Bone marrow (tissue), 2 donors: ENCODE measurements at regions not wholly inside any gene's neighbourhood (a gene's known extent, or its start where the extent isn't known, plus 50 kb on each side); places are given as distances from the start of the nearest gene placed in this dataset.
"Not testable (repeated sequence)": the region's sequence is repeated elsewhere in the genome, so short reads cannot be mapped to it uniquely, and the experiment has no call there.

Experiments
- DNase-seq, 2 donors: peaks; one replicate each; lab custom pipeline; 2025; lab: John Stamatoyannopoulos, UW

DNA sequence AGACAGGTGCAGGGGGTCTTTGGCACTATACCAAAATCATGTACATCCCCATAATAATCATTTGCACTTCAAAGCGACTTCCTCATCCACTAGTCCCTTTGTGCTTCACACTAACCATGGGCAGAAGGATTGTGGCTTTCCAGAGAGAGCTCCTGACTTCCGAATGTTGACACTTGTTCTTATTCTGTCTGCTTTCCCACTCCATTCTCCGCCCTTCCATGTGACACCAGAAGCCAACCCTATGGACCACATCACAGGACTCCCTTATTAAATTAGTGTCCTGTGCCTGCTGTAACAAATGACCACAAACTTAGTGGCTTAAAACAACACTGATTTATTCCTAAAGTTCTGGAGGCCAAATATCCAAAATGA lies 91.6 kb downstream of the CMC2 start:
- no peak for DNase-seq

DNA sequence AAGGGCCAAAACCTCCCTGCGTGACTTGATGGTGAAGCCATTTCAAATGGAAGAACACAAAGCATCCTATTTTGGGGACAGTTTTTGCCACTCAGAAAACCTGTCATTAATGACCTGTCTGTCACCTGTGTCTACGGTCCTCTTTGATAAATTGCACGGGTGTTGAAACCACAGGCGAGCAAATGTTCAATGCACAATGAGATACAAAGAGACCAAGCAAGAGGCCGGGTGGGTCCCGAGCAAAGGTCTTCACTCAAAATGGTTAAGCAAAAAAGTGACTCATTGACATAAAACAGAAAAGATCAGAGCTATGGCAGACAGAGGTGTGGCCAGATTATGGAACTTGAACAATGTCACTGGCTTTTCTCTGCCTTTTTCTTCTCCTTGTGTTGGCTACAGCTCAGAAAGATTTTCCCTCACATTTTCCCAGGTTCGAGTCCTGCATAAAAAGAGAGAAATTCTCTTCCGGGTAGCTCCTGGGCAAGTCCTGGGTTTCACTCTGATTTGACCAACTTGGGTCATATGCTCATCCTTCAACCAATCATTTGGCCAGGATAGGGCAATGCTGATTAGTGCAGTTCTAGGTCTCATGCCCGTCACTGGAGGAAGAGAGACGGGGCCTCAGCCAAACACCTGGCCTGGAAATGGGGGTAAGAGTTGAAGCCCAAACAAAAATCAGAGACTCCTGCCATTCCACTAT lies 92.2 kb downstream of the CMC2 start:
- DNase-seq, result no peak

DNA sequence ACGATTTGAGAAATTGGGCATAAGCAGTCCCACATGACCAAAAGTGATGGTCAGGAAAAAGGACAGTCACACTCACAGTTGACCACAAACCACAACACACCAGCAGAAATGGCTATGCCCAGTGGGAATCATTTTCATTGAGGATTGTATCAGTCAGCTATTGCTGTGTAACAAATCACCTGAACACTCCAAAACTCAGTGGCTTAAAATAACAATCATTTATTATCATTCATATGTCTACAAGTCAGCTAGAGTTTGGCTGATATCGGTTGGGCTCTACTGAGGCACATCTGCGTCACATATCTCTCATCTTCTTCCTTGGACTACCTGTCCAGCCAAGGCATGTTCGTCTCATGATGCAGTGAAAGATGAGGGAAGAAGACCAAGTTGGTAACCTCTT lies 93.3 kb downstream of the CMC2 start:
- no peak for DNase-seq

DNA sequence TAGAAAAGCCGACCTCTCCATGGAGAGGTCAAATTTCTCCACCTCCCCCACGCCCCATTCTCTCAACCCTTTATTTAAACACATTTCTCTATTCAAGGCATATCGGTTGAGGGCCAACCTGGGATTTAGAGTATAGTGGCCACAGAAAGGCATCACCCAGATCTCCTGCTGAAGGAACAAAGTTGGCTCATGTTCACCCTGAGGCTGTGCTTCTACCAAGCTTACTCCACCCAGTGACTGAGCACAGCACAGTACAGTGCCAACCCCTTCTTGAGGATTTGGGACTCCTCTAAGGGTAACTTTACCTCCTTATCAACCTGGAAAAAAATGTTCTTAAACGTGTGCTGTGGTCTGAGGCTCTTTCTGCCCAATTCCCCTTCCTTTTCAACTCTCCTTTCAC lies 94.0 kb downstream of the CMC2 start:
- no peak for DNase-seq

DNA sequence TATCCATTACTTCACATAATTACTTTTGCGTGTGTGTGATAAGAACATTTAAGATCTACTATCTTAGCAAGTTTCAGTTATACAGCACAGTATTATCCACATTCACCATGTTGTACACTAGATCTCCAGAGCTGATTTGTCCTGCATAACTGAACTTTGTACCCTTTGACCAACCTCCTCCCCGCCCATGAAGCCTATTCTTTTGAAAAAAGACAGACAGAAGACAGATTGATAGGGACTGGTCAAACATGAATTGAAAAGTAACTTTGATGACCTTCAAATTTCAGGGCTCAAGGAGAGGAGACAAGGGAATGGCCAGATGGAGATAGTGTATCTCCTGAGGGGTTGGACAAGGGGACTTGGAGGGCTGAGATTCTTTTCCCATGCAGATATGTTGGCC lies 96.3 kb downstream of the CMC2 start:
- DNase-seq, result no peak

DNA sequence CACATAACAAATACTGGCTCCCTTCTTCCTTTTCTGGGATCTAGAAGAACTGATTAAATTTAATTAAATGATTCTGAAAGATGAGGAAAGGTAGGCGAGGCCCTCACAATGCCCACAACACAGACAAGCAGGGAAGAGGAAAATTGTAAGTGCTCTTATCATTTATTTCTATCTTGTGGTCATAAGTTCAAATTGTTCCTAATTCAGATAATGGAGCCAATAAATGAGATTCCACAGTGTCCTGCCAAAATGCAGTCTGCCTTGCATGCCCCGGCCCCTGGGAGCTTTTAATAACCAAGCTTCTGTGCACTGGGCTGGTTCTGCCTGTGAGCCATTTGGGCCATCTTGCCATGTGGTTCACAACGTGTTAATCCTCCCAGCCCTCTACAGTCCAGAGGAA lies 97.0 kb downstream of the CMC2 start:
- DNase-seq, result no peak

DNA sequence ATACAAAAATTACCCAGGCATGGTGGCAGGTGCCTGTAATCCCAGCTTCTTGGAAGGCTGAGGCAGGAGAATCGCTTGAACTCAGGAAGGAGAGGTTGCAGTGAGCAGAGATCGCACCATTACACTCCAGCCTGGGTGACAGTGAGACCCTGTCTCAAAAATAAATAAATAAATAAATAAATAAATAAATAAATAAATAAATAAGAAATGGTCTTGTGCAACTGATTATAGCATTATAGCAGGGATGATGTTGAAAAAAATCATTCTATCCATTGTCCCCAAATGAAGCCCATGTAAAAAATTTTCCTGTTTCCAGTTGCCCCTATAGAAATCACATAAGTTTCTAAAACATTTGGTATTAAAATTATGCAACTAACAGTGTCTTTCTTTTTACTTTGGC lies 100.5 kb downstream of the CMC2 start:
- DNase-seq, result not testable (repeated sequence)

DNA sequence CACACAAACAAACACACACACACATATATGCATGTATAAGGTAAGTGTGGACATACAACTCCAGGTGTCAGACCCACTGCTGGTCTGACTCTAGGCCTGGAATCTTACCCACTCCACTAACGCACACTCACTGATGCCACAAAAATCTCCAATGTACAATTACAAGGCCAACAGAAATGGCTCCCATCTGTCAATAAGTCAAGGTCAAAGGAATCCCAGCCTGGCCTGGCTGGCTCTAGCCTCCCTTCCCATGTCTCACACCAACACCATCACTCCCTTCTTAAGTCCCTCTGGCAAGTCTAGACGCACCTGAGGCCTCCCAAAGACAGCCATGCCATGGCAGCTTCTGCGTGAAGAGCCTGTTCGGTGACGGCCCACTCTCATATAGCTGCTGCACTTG lies 99.2 kb upstream of the CDYL2 start:
- no peak for DNase-seq

DNA sequence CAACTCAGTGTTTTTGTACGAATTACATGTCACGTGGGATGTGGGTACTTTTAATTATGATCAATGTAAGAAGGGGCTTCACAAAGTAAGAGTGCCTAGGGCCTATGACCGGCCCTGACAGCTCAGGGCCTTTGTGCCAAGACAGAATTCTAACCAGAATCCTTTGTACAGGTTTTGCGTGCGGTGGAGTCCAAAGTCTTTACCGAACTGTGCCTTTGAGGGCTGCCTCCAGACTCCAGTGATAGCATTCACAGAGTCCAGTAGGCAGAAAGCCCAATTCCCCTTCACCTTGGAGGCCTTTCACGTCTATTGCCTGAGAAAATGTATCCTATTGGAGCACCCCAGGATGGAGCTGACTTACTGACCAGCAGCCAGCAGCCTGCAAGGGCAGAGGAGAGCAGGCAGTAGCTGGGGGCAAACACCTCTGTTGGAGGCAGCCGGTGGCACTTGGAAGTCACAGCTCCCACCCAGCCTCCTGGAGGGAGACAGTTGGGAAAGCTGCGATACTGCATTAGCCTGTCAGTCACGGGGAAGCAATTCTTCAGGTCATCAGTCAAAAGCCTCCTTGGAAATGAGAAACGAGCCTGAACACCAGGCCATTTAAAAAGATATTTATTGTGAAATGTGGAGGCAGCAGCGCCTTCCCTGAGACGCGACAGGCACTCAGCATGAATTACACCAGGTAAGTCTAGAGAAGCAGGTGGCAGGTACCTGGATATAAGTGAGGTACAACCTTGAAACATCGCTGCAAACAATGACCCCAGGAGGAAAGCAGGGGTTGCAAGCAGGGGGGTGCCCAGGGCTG lies 98.1 kb upstream of the CDYL2 start:
- no peak for DNase-seq

DNA sequence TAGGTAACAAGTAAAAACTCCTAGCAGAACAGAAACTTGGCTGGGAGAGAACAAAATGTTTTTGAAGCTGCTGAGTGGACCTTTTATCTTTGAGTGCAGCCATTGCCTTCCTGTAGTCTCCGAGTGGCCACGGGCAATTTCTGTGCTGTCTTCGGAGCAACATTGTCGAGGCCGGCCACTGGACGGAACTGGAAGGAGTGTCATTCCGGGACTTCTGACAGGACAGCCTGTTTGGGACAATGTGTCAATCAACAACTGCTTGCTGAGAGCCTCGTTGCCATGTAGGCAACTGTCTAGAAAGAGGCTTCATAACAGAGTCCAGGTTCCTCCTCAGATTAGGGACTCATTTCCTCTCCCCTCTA lies 96.2 kb upstream of the CDYL2 start:
- DNase-seq, result no peak

DNA sequence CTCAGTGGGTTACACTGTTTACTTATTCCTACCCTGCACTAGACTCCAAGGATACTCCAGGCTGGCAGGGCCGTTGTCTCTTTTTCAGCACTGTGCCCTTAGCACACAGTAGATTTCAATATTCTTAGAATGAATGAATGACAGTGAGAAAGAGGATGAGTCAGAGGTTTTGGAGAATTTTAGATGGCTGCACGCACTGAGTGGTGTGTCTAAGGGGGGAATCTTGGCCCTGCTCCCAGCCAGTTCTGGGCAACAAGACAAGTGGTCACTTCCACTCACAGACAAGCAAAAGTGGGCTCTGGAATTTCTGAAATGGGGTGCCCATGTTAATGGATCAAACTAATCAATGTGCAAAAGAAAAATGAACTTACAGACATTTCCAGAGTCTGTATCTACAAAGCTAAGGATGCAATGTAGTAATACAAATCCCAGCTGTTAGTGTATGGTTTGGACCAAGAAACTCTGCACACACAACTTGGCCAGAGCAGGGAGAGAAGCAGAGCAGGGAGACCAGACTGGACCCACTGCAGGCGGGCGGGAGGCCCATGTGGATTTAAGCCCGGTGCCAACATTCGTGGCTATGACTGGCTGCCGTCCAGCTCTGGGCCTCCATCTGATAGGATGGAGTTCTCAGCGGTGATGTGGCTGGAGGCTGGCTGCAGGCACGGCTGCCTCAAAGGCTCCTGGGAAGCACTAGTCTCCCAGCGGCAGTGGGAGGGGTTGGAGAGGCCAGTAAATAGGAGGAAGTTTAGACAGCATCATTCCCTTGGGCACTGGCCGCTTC lies 95.6 kb upstream of the CDYL2 start:
- no peak for DNase-seq

DNA sequence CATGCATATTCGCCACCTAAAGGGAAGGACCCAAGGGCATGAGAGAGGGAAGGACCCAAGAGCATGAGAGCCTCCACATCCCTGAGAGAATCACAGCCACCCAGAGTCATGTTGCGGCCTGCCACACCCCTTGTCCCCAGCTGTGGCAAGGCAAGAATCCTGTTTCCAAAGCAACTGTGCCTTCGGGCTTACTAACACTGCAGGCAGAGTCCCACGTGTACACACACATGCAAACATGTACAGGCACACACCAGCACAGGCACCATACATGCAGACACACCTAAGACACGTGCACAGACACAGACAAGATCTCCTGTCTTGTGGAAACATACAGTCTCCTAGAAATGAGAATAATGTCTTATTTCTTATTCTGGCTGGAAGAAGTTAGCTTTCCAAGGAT lies 92.4 kb upstream of the CDYL2 start:
- DNase-seq, result no peak

DNA sequence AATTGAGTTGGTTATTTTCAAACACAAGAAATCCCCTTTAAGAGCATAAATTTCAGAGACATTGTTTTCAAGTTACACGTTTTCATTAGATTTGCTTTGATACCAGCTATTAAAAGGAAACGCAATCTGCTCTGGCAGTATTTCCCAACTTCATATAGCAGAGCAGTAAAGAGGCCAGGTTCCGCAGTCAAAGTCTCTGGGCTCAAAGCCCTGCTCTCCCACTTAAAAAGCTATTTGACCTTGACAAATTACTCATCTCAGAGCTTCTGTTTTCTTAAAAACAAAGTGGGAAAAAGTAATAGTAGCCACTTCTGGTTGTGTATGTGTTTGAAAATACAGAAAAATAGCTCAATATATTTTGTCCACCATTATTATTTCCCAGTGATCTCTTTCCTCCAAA lies 89.7 kb upstream of the CDYL2 start:
- no peak for DNase-seq

DNA sequence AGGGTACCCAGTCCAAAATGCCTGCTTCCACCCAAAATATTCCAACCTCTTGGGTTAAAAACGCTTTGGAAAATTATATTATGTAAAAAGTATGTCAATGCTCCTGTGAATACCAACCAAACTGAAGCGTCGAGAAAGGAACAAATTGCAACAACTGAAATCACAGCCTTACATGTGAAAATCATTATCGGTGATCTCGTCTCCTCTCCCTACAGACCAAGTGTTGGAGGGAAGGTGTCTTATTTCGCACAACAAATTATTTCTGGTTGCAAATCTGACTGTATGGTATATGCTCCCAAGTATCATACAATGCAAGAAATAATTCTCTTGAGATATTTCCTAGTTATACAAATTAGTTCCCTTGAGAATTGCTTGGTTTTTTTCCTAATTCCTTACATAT lies 89.3 kb upstream of the CDYL2 start:
- DNase-seq, result no peak

DNA sequence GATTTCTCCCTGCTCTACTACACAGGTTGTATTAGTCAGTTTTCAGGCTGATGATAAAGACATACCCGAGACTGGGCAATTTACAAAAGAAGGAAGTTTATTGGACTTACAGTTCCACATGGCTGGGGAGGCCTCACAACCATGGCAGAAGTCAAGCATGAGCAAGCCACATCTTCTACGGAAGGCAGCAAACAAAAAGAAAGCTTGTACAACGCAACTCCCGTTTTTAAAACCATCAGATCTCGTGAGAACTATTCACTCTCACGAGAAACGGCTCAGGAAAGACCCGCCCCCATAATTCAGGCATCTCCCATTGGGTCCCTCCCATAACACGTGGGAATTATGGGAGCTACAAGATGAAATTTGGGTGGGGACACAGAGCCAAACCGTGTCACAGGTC lies 88.0 kb upstream of the CDYL2 start:
- not testable (repeated sequence) for DNase-seq

DNA sequence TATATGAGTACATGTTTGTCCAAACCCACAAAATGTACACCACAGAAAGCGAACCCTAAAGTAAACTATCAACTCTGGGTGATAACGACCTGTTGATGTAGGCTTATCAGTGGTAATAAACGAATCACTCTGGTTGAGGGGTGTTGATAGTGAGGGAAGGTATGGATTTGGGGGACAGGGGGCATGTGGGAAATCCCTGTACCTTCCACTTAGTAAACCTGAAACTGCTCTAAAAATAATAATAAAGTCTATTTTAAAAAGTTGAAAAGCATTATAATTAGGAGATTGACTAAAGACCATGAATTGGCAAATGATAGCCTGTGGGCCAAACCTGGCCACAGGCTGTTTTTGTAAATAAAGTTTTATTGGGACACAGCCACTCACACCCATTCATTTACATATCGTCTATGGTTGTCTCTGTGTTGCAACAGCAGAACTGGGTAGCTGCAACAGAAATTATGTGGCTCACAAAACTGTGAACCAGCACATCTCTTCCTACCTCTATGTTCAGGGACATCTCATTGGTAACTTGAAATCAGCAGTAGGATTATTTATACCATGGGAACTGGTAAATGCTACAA lies 85.5 kb upstream of the CDYL2 start:
- DNase-seq, result no peak

DNA sequence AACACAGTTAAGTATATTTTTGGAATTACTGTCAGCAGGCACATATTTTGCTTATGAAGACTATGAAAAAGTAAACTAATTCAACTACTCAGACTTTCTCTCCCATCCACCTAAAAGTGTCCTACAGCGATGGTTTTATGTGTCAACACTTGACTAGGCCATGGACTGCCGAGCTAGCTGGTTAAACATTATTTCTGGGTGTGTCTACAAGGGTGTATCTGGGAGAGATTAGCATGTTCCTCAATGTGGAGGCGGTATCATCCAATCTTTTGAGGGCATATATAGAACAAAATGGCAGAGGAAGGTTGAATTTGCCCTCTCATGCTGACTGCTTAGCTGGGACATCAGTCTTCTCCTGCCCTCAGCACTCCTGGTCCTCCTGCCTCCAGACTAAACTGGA lies 82.7 kb upstream of the CDYL2 start:
- no peak for DNase-seq

DNA sequence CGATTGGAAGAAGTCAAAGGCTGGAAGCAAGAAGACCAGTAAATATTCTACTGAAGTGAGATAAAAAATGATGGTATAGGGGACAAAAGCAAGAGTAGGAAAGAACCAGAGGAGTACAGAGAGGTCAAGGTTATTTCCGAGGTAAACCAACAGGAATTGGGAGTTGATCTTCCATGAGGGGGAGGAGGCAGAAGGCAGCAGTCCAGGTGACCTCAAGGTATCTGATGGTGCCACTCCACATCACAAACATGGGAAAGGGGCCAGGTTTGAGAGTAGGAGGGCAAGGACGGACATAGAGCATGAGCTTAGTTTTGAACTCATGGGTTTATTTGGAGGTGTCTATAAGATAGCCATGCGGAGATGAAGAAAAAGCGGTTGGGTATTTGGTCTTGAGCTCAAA lies 79.4 kb upstream of the CDYL2 start:
- DNase-seq, result no peak

DNA sequence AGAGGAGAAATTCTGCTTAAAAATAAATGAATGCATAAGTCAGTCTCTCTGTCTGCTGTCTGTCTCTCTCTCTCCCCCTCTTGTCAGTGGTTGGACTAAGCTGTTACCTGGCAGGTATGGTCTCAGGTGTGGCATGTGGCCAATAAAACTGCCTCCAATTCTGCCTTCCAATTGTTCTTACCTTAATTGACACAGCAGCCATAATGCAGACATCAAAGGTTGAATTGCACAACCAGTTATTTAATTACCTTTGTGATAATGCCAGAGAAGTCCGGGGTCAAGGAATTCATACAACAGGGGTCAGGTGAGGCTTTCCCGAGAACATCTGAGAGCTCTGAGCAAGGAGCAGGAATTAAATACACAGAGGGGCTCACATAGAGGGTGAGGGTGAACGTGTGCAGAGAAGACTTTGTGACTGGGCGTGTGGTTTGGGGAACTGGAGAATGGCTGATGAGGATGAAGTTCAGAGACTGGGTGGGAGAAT lies 78.8 kb upstream of the CDYL2 start:
- no peak for DNase-seq

DNA sequence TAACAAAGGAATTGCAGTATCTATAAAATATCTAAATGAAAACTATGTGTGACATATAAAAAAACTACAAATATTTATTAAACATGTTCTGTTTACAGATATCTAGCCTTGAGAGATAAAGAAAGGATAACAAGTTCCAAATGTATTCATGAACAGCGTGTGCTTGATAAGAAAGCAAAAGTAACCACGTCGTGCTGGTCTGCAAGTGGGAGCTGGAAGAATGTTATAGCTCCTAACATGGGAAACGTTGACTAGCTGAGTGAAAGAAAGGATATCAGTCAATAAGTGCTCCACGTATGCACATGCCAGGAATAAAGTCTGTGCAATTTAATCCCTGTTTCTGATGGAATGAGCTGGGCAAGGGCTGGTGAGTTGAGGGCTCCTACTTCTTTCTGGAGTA lies 71.2 kb upstream of the CDYL2 start:
- DNase-seq, result no peak

DNA sequence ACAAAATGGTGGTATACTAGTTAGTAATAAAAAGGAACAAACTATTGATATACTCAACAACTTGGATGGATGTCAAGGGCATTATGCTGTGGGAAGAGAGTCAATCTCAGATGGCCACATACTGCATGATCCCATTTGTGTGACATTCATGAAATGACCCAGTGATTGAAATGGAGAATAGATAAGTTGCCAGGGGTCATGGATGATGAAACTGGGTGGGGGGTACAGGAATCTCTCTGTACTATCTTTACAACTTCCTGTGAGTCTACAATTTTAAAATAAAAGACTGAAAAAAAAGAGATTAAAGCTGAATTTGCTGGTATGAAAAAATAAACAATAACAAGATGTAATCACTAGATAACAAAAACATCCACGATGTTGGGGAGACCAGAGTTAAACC lies 70.5 kb upstream of the CDYL2 start:
- DNase-seq, result no peak

DNA sequence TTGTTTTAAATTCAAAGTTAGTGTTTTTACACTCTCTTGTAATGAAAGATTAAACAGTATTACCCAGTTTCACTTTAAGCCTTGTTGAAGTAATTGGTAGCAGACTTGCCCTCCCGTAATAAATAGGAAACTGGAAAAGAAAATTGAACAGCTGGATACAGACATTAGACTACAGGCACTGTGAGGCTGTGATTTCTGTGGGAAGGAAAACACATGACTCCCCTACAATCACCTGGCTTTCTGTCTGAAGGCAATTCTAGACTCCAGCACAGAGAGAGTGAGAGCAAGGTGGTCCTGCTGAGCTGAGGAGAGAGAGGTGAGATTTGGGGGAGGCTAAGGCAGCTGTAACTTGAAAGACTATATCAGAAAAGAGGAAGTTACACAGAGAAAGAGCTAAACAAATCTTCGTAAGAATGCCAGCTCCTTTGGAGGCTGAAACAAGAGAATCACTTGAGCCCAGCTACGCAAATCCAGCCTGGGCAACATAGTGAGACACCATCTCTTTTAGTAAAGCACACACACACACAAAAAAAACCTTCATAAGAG lies 57.8 kb upstream of the CDYL2 start:
- DNase-seq, result peak in 1 of 2 donors; percentile 58
